OCI-LY3 (cell line): ENCODE measurements at regions not wholly inside any gene's neighbourhood (a gene's known extent, or its start where the extent isn't known, plus 50 kb on each side); places are given as distances from the start of the nearest gene placed in this dataset.

Experiments used
- EZH2phosphoT487 ChIP-seq: fragments of 200-600 bp; shearing (Covaris generic); IDR thresholded peaks from 2 replicates; pipeline ENCODE4 v1.6.1; 2018; ENCODE audit warnings: antibody characterized with exemption, mixed run types, low read depth
- TF ChIP-seq, protein P1 (sequence below): fragments of 200-600, 300-600 bp; sonication (generic); IDR thresholded peaks from 2 replicates; pipeline ENCODE4 v1.5.1; 2014; ENCODE audit warnings: antibody characterized with exemption, low read length, low read depth

GRCh38 chr12:125286005-125286727, 220.9 kb downstream of the AACS start:
- TF ChIP-seq, protein P1, sequence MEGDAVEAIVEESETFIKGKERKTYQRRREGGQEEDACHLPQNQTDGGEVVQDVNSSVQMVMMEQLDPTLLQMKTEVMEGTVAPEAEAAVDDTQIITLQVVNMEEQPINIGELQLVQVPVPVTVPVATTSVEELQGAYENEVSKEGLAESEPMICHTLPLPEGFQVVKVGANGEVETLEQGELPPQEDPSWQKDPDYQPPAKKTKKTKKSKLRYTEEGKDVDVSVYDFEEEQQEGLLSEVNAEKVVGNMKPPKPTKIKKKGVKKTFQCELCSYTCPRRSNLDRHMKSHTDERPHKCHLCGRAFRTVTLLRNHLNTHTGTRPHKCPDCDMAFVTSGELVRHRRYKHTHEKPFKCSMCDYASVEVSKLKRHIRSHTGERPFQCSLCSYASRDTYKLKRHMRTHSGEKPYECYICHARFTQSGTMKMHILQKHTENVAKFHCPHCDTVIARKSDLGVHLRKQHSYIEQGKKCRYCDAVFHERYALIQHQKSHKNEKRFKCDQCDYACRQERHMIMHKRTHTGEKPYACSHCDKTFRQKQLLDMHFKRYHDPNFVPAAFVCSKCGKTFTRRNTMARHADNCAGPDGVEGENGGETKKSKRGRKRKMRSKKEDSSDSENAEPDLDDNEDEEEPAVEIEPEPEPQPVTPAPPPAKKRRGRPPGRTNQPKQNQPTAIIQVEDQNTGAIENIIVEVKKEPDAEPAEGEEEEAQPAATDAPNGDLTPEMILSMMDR = no peak
- no peak for TF ChIP-seq EZH2phosphoT487
